AG09319 (cell line): ENCODE measurements at regions not wholly inside any gene's neighbourhood (a gene's known extent, or its start where the extent isn't known, plus 50 kb on each side); places are given as distances from the start of the nearest gene placed in this dataset.

Experiments used
- DNase-seq: peaks from one replicate; pipeline ENCODE4 v3.0.0-alpha.2; 2010; ENCODE audit warnings: low read depth; ENCODE audit errors: extremely low read depth
- CTCF ChIP-seq: IDR thresholded peaks from 2 replicates; pipeline ENCODE4 v1.5.1; 2011; ENCODE audit warnings: low read depth, mild to moderate bottlenecking, inconsistent platforms, low read length, moderate library complexity

GRCh38 chr2:15889442-15890123 is 50.8 kb upstream of the MYCN start:
- DNase-seq, result no peak
- TF ChIP-seq CTCF, result no peak

GRCh38 chr2:15890124-15890754 is 50.1 kb upstream of the MYCN start:
- no peak for TF ChIP-seq CTCF
- no peak for DNase-seq
